ENCODE measurements at regions not wholly inside any gene's neighbourhood (a gene's known extent, or its start where the extent isn't known, plus 50 kb on each side); places are given as distances from the start of the nearest gene placed in this dataset.

- TF ChIP-seq, protein P1, sequence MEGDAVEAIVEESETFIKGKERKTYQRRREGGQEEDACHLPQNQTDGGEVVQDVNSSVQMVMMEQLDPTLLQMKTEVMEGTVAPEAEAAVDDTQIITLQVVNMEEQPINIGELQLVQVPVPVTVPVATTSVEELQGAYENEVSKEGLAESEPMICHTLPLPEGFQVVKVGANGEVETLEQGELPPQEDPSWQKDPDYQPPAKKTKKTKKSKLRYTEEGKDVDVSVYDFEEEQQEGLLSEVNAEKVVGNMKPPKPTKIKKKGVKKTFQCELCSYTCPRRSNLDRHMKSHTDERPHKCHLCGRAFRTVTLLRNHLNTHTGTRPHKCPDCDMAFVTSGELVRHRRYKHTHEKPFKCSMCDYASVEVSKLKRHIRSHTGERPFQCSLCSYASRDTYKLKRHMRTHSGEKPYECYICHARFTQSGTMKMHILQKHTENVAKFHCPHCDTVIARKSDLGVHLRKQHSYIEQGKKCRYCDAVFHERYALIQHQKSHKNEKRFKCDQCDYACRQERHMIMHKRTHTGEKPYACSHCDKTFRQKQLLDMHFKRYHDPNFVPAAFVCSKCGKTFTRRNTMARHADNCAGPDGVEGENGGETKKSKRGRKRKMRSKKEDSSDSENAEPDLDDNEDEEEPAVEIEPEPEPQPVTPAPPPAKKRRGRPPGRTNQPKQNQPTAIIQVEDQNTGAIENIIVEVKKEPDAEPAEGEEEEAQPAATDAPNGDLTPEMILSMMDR (IDR thresholded peaks at IDR 0.05), result no peak
- TF ChIP-seq ZFX (IDR thresholded peaks at IDR 0.05; ENCODE audit: borderline replicate concordance), result no peak
These were observed 1084.7 kb upstream of the NXPH2 start for GRCh38 chr2:139864821-139865302.

Measured in 22Rv1 (cell line).